ES-I3 (cell line): ENCODE measurements at regions not wholly inside any gene's neighbourhood (a gene's known extent, or its start where the extent isn't known, plus 50 kb on each side); places are given as distances from the start of the nearest gene placed in this dataset.

Experiments
- H3K36me3 ChIP-seq: 2 replicates; pipeline ENCODE4 v1.6.1; 2013; ENCODE audit warnings: mild to moderate bottlenecking, low read length, control low read depth, moderate library complexity; ENCODE audit not compliant: insufficient read depth
- H3K4me1 ChIP-seq: 2 replicates; pipeline ENCODE4 v1.6.1; 2013; ENCODE audit warnings: mild to moderate bottlenecking, control low read depth, low read length; ENCODE audit not compliant: insufficient read depth
- H3K9ac ChIP-seq: 2 replicates; pipeline ENCODE4 v1.6.1; 2013; ENCODE audit warnings: low read depth, mild to moderate bottlenecking, low read length, moderate library complexity
- H3K9me3 ChIP-seq: 2 replicates; pipeline ENCODE4 v1.6.1; 2013; ENCODE audit warnings: mild to moderate bottlenecking, low read length, moderate library complexity; ENCODE audit not compliant: control insufficient read depth, insufficient read depth

GRCh38 chr11:110375351-110375750 lies 54.4 kb upstream of the FDX1 start:
- no peaks in the 10 kb centered on the region for H3K36me3 ChIP-seq
- H3K4me1 ChIP-seq, result 0 out of 2 replicates have a peak, but pooled peaks cover 13% of the 10 kb centered on the region
- no peak overlapping the region for H3K9ac ChIP-seq
- H3K9me3 ChIP-seq, result no peaks in the 10 kb centered on the region

- no peaks in the 10 kb centered on the region for H3K36me3 ChIP-seq
- H3K4me1 ChIP-seq, result 0 out of 2 replicates have a peak, but pooled peaks cover 13% of the 10 kb centered on the region
- no peaks in the 10 kb centered on the region for H3K9me3 ChIP-seq
- no peak overlapping the region for H3K9ac ChIP-seq
These were observed 53.7 kb upstream of the FDX1 start for GRCh38 chr11:110376021-110376420.

GRCh38 chr11:110376711-110377324 lies 52.9 kb upstream of the FDX1 start:
- Histone ChIP-seq H3K9ac (no peak overlapping the region), H3K4me1 (0 out of 2 replicates have a peak, but pooled peaks cover 13% of the 10 kb centered on the region), H3K36me3 (no peaks in the 10 kb centered on the region), H3K9me3 (no peaks in the 10 kb centered on the region)

GRCh38 chr11:110377434-110377833 lies 52.3 kb upstream of the FDX1 start:
- Histone ChIP-seq H3K9me3 (no peaks in the 10 kb centered on the region), H3K36me3 (no peaks in the 10 kb centered on the region), H3K9ac (no peak overlapping the region), H3K4me1 (0 out of 2 replicates have a peak, but pooled peaks cover 13% of the 10 kb centered on the region)

GRCh38 chr11:110379261-110379660 lies 50.5 kb upstream of the FDX1 start:
- H3K4me1 ChIP-seq, result 0 out of 2 replicates have a peak, but pooled peaks cover 5% of the 10 kb centered on the region
- no peaks in the 10 kb centered on the region for H3K36me3 ChIP-seq
- H3K9ac ChIP-seq, result no peak overlapping the region
- no peaks in the 10 kb centered on the region for H3K9me3 ChIP-seq

GRCh38 chr11:110379936-110380335 lies 49.8 kb upstream of the FDX1 start:
- H3K9me3 ChIP-seq, result no peaks in the 10 kb centered on the region
- no peak overlapping the region for H3K9ac ChIP-seq
- 0 out of 2 replicates have a peak, but pooled peaks cover 5% of the 10 kb centered on the region for H3K4me1 ChIP-seq
- no peaks in the 10 kb centered on the region for H3K36me3 ChIP-seq
